ENCODE measurements at regions not wholly inside any gene's neighbourhood (a gene's known extent, or its start where the extent isn't known, plus 50 kb on each side); places are given as distances from the start of the nearest gene placed in this dataset.

DNA sequence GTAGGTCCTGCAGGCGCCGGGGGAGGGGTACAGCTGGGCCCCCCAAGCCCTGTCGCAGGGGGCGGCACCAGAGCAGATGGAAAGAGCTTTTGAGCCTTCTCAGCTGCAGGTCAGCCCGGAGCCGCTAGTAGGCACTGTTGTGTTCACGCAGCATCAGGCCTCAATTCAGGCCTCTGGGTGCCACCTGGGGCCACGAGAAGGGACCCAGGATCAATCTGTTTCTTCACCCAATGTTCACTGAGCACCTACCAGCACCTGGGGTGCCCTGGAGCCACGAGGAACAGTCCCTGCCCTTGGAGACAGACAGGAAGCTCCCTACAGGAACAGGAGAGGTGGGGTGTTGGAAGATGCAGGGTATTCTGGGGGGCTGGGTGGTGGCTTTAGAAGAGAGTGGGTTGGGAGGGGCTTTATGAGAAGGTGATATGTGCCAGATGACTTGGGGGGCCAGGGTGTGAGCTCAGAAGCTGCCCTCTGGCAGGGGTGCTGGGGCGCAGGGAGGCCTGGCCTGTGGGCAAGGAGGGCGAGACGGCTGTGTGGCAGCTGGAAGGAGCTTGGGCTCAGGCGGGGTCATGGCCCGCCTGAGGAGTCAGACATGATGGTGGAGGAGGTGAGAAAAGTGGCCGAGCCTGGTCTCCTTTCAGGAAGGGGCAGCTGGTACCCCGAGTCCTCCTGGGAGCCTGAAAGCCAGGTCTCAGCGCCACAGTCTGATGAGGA, 121.9 kb upstream of the GSE1 start (continued):
- TF ChIP-seq SNAI1 (CRISPR knock-in tag; IDR thresholded peaks at IDR 0.05; ENCODE audit: borderline replicate concordance) = 0 out of 2 replicates have a peak, but pooled peaks have one; percentile 54
- TF ChIP-seq ZNF746 (CRISPR knock-in tag; IDR thresholded peaks at IDR 0.05) = no peak
- TF ChIP-seq, protein P1, sequence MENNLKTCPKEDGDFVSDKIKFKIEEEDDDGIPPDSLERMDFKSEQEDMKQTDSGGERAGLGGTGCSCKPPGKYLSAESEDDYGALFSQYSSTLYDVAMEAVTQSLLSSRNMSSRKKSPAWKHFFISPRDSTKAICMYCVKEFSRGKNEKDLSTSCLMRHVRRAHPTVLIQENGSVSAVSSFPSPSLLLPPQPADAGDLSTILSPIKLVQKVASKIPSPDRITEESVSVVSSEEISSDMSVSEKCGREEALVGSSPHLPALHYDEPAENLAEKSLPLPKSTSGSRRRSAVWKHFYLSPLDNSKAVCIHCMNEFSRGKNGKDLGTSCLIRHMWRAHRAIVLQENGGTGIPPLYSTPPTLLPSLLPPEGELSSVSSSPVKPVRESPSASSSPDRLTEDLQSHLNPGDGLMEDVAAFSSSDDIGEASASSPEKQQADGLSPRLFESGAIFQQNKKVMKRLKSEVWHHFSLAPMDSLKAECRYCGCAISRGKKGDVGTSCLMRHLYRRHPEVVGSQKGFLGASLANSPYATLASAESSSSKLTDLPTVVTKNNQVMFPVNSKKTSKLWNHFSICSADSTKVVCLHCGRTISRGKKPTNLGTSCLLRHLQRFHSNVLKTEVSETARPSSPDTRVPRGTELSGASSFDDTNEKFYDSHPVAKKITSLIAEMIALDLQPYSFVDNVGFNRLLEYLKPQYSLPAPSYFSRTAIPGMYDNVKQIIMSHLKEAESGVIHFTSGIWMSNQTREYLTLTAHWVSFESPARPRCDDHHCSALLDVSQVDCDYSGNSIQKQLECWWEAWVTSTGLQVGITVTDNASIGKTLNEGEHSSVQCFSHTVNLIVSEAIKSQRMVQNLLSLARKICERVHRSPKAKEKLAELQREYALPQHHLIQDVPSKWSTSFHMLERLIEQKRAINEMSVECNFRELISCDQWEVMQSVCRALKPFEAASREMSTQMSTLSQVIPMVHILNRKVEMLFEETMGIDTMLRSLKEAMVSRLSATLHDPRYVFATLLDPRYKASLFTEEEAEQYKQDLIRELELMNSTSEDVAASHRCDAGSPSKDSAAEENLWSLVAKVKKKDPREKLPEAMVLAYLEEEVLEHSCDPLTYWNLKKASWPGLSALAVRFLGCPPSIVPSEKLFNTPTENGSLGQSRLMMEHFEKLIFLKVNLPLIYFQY (CRISPR knock-in tag; IDR thresholded peaks at IDR 0.05; ENCODE audit: borderline replicate concordance) = 0 out of 2 replicates have a peak, but pooled peaks have one; percentile 7
- no peak for TF ChIP-seq ZNF768 (CRISPR knock-in tag; IDR thresholded peaks at IDR 0.05)
- no peak for TF ChIP-seq ZNF720 (CRISPR knock-in tag; IDR thresholded peaks at IDR 0.05)
- no peak for TF ChIP-seq PTBP1 (IDR thresholded peaks at IDR 0.05; ENCODE audit: low read depth, low read length, poor library complexity, severe bottlenecking)
- TF ChIP-seq ZNF235 (CRISPR knock-in tag; IDR thresholded peaks at IDR 0.05; ENCODE audit: borderline replicate concordance) = peak; percentile 64; the same call in 1 of the 2 replicates
- TF ChIP-seq, protein P2, sequence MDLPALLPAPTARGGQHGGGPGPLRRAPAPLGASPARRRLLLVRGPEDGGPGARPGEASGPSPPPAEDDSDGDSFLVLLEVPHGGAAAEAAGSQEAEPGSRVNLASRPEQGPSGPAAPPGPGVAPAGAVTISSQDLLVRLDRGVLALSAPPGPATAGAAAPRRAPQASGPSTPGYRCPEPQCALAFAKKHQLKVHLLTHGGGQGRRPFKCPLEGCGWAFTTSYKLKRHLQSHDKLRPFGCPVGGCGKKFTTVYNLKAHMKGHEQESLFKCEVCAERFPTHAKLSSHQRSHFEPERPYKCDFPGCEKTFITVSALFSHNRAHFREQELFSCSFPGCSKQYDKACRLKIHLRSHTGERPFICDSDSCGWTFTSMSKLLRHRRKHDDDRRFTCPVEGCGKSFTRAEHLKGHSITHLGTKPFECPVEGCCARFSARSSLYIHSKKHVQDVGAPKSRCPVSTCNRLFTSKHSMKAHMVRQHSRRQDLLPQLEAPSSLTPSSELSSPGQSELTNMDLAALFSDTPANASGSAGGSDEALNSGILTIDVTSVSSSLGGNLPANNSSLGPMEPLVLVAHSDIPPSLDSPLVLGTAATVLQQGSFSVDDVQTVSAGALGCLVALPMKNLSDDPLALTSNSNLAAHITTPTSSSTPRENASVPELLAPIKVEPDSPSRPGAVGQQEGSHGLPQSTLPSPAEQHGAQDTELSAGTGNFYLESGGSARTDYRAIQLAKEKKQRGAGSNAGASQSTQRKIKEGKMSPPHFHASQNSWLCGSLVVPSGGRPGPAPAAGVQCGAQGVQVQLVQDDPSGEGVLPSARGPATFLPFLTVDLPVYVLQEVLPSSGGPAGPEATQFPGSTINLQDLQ (CRISPR knock-in tag; IDR thresholded peaks at IDR 0.05) = no peak
- no peak for TF ChIP-seq MTA1 (CRISPR knock-in tag; IDR thresholded peaks at IDR 0.05; ENCODE audit: borderline replicate concordance)
- TF ChIP-seq ZNF839 (CRISPR knock-in tag; IDR thresholded peaks at IDR 0.05; ENCODE audit: borderline replicate concordance) = no peak
- no peak for TF ChIP-seq RFXANK (CRISPR knock-in tag; IDR thresholded peaks at IDR 0.05)
- TF ChIP-seq, protein P3, sequence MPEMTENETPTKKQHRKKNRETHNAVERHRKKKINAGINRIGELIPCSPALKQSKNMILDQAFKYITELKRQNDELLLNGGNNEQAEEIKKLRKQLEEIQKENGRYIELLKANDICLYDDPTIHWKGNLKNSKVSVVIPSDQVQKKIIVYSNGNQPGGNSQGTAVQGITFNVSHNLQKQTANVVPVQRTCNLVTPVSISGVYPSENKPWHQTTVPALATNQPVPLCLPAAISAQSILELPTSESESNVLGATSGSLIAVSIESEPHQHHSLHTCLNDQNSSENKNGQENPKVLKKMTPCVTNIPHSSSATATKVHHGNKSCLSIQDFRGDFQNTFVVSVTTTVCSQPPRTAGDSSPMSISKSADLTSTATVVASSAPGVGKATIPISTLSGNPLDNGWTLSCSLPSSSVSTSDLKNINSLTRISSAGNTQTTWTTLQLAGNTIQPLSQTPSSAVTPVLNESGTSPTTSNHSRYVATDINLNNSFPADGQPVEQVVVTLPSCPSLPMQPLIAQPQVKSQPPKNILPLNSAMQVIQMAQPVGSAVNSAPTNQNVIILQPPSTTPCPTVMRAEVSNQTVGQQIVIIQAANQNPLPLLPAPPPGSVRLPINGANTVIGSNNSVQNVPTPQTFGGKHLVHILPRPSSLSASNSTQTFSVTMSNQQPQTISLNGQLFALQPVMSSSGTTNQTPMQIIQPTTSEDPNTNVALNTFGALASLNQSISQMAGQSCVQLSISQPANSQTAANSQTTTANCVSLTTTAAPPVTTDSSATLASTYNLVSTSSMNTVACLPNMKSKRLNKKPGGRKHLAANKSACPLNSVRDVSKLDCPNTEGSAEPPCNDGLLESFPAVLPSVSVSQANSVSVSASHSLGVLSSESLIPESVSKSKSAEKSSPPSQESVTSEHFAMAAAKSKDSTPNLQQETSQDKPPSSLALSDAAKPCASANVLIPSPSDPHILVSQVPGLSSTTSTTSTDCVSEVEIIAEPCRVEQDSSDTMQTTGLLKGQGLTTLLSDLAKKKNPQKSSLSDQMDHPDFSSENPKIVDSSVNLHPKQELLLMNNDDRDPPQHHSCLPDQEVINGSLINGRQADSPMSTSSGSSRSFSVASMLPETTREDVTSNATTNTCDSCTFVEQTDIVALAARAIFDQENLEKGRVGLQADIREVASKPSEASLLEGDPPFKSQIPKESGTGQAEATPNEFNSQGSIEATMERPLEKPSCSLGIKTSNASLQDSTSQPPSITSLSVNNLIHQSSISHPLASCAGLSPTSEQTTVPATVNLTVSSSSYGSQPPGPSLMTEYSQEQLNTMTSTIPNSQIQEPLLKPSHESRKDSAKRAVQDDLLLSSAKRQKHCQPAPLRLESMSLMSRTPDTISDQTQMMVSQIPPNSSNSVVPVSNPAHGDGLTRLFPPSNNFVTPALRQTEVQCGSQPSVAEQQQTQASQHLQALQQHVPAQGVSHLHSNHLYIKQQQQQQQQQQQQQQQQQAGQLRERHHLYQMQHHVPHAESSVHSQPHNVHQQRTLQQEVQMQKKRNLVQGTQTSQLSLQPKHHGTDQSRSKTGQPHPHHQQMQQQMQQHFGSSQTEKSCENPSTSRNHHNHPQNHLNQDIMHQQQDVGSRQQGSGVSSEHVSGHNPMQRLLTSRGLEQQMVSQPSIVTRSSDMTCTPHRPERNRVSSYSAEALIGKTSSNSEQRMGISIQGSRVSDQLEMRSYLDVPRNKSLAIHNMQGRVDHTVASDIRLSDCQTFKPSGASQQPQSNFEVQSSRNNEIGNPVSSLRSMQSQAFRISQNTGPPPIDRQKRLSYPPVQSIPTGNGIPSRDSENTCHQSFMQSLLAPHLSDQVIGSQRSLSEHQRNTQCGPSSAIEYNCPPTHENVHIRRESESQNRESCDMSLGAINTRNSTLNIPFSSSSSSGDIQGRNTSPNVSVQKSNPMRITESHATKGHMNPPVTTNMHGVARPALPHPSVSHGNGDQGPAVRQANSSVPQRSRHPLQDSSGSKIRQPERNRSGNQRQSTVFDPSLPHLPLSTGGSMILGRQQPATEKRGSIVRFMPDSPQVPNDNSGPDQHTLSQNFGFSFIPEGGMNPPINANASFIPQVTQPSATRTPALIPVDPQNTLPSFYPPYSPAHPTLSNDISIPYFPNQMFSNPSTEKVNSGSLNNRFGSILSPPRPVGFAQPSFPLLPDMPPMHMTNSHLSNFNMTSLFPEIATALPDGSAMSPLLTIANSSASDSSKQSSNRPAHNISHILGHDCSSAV (CRISPR knock-in tag; IDR thresholded peaks at IDR 0.05; ENCODE audit: borderline replicate concordance) = no peak
- no peak for TF ChIP-seq DNMT3B (CRISPR knock-in tag; conservative IDR thresholded peaks at IDR 0.05)
- TF ChIP-seq ZNF232 (CRISPR knock-in tag; IDR thresholded peaks at IDR 0.05; ENCODE audit: borderline replicate concordance) = no peak
- TF ChIP-seq ZNF34 (CRISPR knock-in tag; IDR thresholded peaks at IDR 0.05; ENCODE audit: borderline replicate concordance) = no peak
